IMR-90 (cell line): ENCODE measurements at regions not wholly inside any gene's neighbourhood (a gene's known extent, or its start where the extent isn't known, plus 50 kb on each side); places are given as distances from the start of the nearest gene placed in this dataset.

Experiments used
- CHD1 ChIP-seq: IDR thresholded peaks from 2 replicates; pipeline ENCODE4 v1.6.1; 2012; ENCODE audit warnings: low read depth, low read length, improper control_type of control experiment
- MXI1 ChIP-seq: IDR thresholded peaks from 2 replicates; pipeline ENCODE4 v1.6.1; 2012; ENCODE audit warnings: low read depth, mild to moderate bottlenecking, low read length, moderate library complexity, borderline replicate concordance
- NFE2L2 ChIP-seq: fragments of 150-350 bp; IDR thresholded peaks from 2 replicates; pipeline ENCODE4 v1.6.1; 2016; ENCODE audit warnings: low read depth, mild to moderate bottlenecking, low read length
- POLR2A ChIP-seq: IDR thresholded peaks from 2 replicates; pipeline ENCODE4 v1.6.1; 2012; ENCODE audit warnings: mild to moderate bottlenecking, low read depth, low read length
- RCOR1 ChIP-seq: IDR thresholded peaks from 2 replicates; pipeline ENCODE4 v1.6.1; 2012; ENCODE audit warnings: mild to moderate bottlenecking, low read length, improper control_type of control experiment; ENCODE audit not compliant: insufficient replicate concordance
- RFX5 ChIP-seq: IDR thresholded peaks from 2 replicates; pipeline ENCODE4 v1.8.0; 2012; ENCODE audit warnings: low read depth, mild to moderate bottlenecking, low read length, moderate library complexity
- USF2 ChIP-seq: fragments of 150-350 bp; IDR thresholded peaks from 2 replicates; pipeline ENCODE4 v1.6.1; 2017; ENCODE audit warnings: mild to moderate bottlenecking, antibody characterized with exemption, low read length, low read depth
- TF ChIP-seq, protein P1 (sequence below): conservative IDR thresholded peaks from 2 replicates; pipeline ENCODE4 v1.5.1; 2012; ENCODE audit warnings: mild to moderate bottlenecking, low read depth, low read length, improper control_type of control experiment

DNA sequence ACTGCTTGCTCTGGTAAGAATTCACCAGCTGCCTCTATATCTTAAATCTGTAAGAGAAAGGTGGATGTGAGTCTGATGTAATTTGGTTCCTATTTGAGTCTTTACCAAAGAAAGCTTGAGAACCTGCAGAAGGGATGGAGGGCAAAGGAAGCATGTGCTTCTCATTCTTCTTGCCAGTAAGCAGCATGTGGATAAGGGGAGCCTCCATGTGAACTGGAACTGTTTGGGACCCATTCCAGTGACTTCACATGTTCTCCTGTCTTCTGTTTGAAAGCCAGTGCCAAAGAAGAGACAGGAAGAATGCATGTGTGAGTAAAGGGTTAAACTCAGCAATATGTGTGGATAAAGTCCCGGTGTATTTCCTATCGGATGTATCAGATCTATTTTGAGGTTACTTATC lies 119.6 kb upstream of the ADGRL2 start:
- TF ChIP-seq, protein P1, sequence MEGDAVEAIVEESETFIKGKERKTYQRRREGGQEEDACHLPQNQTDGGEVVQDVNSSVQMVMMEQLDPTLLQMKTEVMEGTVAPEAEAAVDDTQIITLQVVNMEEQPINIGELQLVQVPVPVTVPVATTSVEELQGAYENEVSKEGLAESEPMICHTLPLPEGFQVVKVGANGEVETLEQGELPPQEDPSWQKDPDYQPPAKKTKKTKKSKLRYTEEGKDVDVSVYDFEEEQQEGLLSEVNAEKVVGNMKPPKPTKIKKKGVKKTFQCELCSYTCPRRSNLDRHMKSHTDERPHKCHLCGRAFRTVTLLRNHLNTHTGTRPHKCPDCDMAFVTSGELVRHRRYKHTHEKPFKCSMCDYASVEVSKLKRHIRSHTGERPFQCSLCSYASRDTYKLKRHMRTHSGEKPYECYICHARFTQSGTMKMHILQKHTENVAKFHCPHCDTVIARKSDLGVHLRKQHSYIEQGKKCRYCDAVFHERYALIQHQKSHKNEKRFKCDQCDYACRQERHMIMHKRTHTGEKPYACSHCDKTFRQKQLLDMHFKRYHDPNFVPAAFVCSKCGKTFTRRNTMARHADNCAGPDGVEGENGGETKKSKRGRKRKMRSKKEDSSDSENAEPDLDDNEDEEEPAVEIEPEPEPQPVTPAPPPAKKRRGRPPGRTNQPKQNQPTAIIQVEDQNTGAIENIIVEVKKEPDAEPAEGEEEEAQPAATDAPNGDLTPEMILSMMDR = no peak
- TF ChIP-seq POLR2A (no peak), MXI1 (no peak), RFX5 (no peak), NFE2L2 (no peak), USF2 (no peak), CHD1 (no peak), RCOR1 (no peak)
